GOT3 (cell line): ENCODE measurements at regions not wholly inside any gene's neighbourhood (a gene's known extent, or its start where the extent isn't known, plus 50 kb on each side); places are given as distances from the start of the nearest gene placed in this dataset.

Source experiments
- DNase-seq: peaks from one replicate; lab custom pipeline; 2025; ENCODE audit warnings: mixed read lengths; lab: John Stamatoyannopoulos, UW

DNA sequence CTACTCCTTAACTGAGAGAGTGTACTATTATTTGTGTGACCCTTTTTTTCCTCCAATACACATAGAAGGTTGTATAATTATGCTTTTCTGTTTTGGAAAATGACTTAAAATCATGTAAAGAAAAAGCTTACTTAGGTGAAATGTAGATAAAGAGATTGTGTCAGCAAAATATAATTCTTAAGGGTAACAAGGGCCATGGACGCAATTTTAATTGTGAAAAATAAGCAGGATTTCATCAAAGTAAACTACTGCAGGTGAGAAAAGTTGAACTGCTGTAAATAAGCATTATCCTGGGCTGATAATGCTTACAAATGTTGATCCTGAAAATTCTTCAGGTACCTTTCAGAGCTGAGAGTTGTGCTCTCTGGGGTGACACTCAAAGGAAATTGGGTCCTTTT, 141.5 kb downstream of the RPIA start:
- DNase-seq, result no peak

- DNase-seq, result no peak
Observed at GRCh38 chr2:88834376-88834775, 142.9 kb downstream of the RPIA start.

GRCh38 chr2:88834866-88835265, 143.4 kb downstream of the RPIA start:
- no peak for DNase-seq

- DNase-seq, result no peak
Observed at GRCh38 chr2:88835726-88836125, 144.3 kb downstream of the RPIA start.

DNA sequence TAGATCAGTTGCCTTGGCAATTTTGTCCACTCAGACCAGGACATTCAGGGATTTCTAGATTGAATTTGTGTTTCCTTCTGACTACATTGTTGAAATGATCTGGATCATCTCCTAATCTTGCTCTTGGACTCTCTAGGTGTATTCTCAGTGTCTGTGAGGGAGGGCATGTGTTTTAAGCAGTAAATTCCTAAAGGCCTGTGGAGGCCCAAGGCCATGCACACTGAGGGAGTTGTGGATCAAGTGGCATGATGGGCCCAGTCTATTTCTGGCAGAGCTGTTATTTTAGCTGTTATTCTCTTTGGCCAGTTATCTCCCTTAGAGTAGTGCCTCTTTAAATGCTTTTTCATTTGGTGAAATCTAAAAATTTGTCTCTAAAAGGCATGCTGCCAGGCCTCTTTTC, 144.9 kb downstream of the RPIA start:
- no peak for DNase-seq

- DNase-seq, result no peak
Observed at GRCh38 chr2:88837511-88838160, 146.2 kb downstream of the RPIA start.

DNA sequence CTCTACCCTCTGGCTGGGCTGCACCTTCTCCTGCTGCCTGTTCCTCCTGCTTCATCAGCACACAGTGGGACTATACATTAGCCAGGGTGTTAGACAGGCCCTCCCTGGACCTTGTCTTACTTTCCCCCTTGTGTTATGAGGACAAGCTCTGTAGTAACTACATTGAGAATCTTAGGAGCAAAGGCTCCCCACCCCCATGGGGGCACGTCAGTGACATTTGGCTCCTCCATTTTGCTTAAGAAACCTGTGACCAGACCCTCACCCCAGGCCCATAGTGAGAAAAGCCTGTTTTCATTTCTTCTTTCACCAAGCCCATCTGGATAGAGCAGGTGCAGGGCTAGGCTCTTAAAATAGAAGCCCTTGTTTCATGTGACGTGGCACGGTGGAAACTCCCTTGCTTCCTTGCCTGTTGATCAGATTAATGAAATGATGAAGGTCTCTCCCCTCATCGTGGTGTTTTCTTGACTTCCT, 146.7 kb downstream of the RPIA start:
- DNase-seq, result no peak

GRCh38 chr2:88841224-88841929, 149.9 kb downstream of the RPIA start:
- DNase-seq, result no peak

- DNase-seq, result no peak
Observed at GRCh38 chr2:88842656-88843460, 151.4 kb downstream of the RPIA start.

GRCh38 chr2:88843651-88844050, 152.2 kb downstream of the RPIA start:
- DNase-seq, result no peak

DNA sequence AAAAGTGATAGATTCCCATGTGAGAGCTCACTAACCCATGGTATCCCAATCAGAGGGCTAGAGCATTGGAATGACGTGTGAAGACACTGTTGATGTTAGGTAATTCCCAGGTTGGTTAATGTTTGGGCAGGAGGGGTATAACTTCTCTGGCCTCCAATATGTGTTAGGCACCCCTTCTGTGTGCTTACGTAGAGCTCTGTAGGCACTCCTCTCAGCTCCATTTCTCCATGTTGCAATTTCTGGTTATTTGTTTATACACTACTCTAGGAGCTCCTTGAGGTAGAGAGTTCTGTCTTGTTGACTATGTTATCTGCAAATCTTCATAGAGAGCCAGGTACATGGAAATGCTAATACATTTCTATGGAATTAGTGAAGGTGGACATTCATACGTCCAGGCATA, 153.5 kb downstream of the RPIA start:
- no peak for DNase-seq

DNA sequence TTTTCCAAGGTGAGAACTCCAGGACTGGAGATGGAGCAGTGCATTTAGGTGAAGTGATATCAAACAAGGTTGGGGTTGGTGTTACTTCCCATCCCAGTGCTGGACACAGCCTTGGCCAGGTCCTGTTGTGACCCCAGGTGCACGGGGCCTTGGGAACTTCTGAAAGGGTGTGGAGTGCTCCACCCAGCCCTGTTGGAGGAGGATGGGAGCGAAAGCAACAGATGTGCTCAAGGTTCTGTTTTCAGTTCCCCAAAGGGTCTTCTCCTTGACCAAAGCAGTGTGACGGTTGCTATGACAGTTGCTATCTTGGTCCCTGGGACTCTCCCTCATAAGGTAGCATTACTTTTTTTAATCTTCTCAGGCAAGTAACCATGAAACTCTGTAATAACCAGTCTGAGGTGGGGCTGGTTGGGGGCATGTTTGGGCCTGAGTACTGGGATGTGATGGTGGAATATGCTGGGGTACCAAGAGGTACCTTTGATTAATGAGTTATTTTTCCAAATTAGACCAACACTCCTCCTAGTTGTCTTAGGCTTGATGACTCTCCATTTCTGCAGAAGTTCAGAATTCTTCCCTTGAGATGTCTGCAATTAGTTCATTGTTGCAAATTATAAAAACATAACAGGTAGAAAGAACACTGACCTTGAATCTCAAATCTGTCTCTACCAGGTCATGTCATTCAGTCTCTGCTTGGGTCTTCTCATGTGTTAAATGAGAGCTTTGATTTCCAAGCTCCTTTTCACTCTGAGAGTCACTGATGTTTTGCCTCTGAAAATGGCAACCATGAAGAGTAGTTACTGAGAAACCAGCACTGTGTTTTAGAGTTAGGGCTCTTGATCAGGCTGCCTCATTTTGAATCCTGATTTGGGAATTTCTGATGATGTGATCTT, 154.5 kb downstream of the RPIA start:
- DNase-seq, result no peak

DNA sequence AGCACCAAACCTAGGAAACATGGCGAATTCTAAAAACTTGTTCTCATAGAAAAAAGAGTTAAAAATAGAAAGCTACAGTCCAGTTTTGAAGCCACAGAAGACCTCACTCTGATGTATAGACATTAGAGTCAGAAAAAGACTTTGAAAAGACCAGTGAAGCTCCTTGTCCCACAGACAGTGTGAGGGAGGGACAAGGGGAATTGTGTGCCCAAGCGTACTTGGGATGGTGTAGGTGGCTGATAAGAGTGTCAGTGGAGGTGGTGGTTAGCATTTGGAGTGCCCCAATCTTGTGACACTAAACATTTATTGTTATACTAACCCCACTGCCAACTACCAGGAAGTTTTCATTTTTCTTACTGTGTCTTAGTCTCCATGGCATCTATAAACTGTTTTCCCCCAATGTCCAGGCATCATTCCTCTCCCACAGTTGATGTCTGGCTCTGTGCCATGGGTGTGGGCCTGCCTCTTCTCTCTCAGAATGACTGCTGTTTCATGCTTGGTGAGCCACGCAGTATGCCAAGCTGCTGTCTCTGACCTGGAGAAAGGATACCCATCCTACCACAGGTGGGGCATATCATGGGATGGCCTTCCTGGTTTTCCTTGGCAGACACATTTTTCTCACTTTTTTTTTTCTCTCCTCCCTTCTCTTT, 161.4 kb downstream of the RPIA start:
- DNase-seq, result no peak

GRCh38 chr2:88853403-88853790, 161.9 kb downstream of the RPIA start:
- DNase-seq, result no peak

DNA sequence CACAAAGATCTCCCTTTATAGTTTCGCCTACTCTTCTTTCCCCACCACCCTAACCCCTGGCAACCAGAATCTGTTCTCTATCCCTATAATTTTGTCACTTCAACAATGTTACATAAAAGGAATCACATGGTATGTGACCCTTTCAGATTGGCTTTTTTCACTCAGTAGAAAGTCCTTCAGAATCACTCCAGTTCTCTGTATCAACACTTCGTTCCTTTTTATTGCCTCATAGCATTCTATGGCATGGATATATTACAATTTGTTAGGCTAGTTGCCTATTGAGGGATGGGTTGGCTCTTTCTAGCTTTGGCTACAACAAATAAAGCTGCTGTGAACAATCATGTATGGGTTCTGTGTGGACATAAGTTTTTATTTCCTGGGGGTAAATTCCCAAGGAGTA, 163.1 kb downstream of the RPIA start:
- no peak for DNase-seq

DNA sequence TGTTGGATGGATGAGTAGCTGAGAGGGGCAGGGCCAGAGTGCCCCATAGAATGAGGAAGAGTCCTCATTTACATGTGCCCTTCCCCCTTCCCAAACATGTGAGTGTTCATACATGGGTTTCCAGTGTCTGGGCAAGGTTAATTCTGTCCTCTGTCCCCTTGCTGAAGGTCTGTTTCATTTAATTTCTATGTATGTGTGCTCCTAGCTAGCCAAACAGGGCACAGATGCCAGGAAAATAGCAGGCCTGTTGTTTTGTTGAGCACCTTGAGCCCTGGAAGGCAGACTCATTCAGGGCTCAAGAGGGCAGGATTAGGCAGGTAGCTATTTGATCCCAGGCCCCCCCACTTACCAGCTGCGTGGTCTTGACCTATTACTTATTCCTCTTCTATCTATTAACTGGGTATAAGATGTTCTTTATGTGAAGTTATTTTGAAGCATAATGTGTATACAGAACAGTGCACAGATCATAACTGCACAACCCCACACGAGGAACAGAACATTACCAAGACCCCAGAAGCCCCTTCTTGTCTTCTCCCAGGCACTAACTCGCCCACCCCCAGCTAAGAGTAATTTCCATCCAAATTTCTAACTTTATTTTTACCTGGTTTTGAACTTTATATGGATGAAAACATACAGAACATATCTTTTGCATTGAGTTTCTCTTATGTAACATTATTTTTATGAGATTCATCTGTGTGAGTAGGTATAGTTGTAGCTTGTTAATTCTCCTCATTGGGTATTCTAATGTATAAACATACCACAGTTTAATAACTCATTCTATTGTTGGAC, 164.3 kb downstream of the RPIA start:
- DNase-seq, result no peak

DNA sequence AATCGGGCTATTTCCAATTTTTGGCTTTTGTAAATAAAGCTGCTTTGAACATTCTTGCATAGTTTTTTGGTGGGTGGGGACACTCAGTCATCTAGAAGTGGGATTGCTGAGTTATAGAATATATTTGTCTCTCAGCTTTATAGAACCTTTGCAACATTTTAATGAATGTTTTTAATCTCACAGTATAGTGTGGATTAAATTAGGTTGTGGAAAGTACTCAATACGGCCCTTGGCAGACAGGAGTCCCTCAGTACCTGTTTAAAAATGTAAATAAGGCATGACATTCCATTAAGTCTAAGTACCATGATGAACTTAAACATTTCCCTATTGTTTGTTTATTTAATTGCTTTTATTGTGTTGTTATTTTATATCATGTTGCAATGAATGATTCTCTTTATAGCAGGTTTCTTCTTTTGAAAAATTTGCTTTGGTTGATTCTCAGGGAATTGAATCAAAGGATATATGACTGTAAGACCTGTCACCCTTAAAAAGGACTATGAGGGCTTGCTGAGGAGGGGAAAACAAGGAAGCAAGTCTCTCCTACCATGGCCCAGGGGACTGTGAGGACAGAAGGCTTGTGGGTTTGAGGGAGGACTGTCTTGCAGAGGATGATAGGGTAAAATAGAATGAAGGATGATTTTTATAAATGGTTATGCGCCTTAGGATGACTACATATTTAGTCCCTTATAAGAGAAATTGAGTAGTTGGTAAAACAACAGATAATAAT, 165.1 kb downstream of the RPIA start:
- DNase-seq, result no peak

DNA sequence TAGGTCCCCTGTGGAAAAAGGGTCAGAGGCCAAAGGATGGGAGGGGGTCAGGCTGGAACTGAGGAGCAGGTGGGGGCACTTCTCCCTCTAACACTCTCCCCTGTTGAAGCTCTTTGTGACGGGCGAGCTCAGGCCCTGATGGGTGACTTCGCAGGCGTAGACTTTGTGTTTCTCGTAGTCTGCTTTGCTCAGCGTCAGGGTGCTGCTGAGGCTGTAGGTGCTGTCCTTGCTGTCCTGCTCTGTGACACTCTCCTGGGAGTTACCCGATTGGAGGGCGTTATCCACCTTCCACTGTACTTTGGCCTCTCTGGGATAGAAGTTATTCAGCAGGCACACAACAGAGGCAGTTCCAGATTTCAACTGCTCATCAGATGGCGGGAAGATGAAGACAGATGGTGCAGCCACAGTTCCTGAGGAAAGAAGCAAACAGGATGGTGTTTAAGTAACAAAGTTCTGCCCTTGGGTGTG, 165.8 kb downstream of the RPIA start:
- no peak for DNase-seq

GRCh38 chr2:88857951-88858411, 166.5 kb downstream of the RPIA start:
- DNase-seq, result no peak

DNA sequence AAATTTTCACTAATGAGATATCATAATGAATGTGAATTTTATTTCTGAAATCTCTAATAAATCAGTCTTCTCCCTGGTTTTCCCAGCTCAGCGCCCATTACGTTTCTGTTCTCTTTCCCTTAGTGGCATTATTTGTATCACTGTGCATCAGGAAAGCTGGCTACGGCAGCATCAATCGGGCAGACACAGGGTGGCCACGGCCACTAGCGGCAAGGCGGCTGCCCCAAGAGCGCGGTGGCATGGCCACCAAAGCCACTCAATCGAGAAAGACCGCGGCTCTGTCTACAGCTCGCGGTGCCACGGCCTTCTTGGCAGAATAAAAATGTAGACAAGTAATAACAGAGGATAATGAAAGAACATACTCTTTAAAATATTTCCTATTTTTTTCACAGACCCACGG, 168.0 kb downstream of the RPIA start:
- DNase-seq, result no peak
